ENCODE measurements at regions not wholly inside any gene's neighbourhood (a gene's known extent, or its start where the extent isn't known, plus 50 kb on each side); places are given as distances from the start of the nearest gene placed in this dataset.

GRCh38 chr3:132978464-132978863 lies 59.7 kb upstream of the TMEM108 start:
- TF ChIP-seq CTCF (IDR thresholded peaks at IDR 0.05; ENCODE audit: low read length) = no peak
- TF ChIP-seq EZH2 (IDR thresholded peaks at IDR 0.05; ENCODE audit: borderline replicate concordance, low read length) = no peak
- Histone ChIP-seq H3K79me2 (ENCODE audit: insufficient read depth, low read length) (no peaks in the 10 kb centered on the region), H3K9me3 (ENCODE audit: low read length) (no peaks in the 10 kb centered on the region)

DNA sequence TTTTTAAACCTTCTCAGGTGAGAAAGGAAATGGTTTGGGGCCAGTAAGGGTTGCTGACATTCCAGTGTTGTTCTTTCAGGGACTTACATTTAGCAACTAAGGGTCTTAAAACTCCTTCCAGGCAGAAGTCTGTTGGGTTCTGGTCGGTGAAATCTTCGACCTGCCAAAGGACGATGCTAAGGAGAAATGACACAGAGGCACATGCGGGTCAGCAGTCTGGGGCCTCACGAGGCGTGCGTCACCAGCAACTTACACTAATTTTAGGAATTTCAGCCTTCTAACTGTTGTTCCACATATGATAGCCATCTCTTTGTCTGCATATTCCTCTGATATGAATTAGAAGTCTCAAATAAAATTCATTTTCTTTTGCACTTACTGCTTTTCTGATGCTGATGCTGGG lies 64.1 kb upstream of the TMEM108 start:
- Histone ChIP-seq H3K27me3 (ENCODE audit: insufficient read depth, low read length) (no peaks in the 10 kb centered on the region), H3K27ac (ENCODE audit: low read depth, low read length, poor library complexity, severe bottlenecking) (no peak overlapping the region), H3K9ac (ENCODE audit: low read length) (no peak overlapping the region), H3K9me3 (ENCODE audit: low read length) (no peaks in the 10 kb centered on the region), H4K20me1 (ENCODE audit: insufficient read depth, low read length) (no peaks in the 10 kb centered on the region), H3K9me2 (ENCODE audit: low read depth, low read length) (no peaks in the 10 kb centered on the region), H3K4me2 (ENCODE audit: low read length) (no peak overlapping the region), H3K79me2 (ENCODE audit: insufficient read depth, low read length) (no peaks in the 10 kb centered on the region), H2AFZ (ENCODE audit: low read length) (no peak overlapping the region), H3K4me1 (ENCODE audit: insufficient read depth, low read length, severe bottlenecking) (peaks cover 5% of the 10 kb centered on the region), H3K36me3 (ENCODE audit: insufficient read depth, low read length) (no peaks in the 10 kb centered on the region), H3K4me3 (ENCODE audit: low read depth, low read length, poor library complexity, severe bottlenecking) (no peak overlapping the region), H3F3A (ENCODE audit: insufficient read depth, low read length) (no peaks in the 10 kb centered on the region)
- TF ChIP-seq EZH2 (IDR thresholded peaks at IDR 0.05; ENCODE audit: borderline replicate concordance, low read length) (no peak), CTCF (IDR thresholded peaks at IDR 0.05; ENCODE audit: low read length) (no peak)

More at GRCh38 chr3:132978464-132978863, 59.7 kb upstream of the TMEM108 start:
- H3K9ac ChIP-seq (ENCODE audit: low read length) = no peak overlapping the region
- no peaks in the 10 kb centered on the region for H3K27me3 ChIP-seq (ENCODE audit: insufficient read depth, low read length)
- H4K20me1 ChIP-seq (ENCODE audit: insufficient read depth, low read length) = no peaks in the 10 kb centered on the region
- no peak overlapping the region for H3K27ac ChIP-seq (ENCODE audit: low read depth, low read length, poor library complexity, severe bottlenecking)
- H3K4me1 ChIP-seq (ENCODE audit: insufficient read depth, low read length, severe bottlenecking) = peaks cover 5% of the 10 kb centered on the region
- H3K4me2 ChIP-seq (ENCODE audit: low read length) = no peak overlapping the region
- no peaks in the 10 kb centered on the region for H3K9me2 ChIP-seq (ENCODE audit: low read depth, low read length)
- no peaks in the 10 kb centered on the region for H3F3A ChIP-seq (ENCODE audit: insufficient read depth, low read length)
- H3K36me3 ChIP-seq (ENCODE audit: insufficient read depth, low read length) = no peaks in the 10 kb centered on the region
- H3K4me3 ChIP-seq (ENCODE audit: low read depth, low read length, poor library complexity, severe bottlenecking) = no peak overlapping the region
- H2AFZ ChIP-seq (ENCODE audit: low read length) = no peak overlapping the region

DNA sequence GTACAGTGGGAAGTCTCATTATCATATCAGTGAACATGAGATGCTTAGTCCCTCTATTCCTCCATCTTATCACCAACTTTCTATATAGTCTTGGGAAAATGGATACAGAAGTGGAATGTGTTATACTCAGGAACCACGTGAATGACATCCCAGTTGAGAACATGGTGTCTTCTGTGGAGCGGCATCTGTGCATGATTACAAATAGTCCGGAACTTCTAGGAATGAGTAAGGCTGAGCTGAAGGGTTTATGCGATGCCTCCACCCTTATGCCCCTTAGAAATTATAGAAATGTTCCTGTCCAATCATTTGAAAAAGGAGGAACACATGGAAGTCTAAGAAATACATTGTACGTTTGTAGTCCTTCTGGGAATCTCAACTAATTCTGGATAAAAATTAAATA lies 64.8 kb upstream of the TMEM108 start:
- Histone ChIP-seq H2AFZ (ENCODE audit: low read length) (no peak overlapping the region), H3K4me2 (ENCODE audit: low read length) (no peak overlapping the region)
- TF ChIP-seq CTCF (IDR thresholded peaks at IDR 0.05; ENCODE audit: low read length) = no peak
- no peak for TF ChIP-seq EZH2 (IDR thresholded peaks at IDR 0.05; ENCODE audit: borderline replicate concordance, low read length)

More for the DNA sequence above, 64.8 kb upstream of the TMEM108 start:
- H3K9me3 ChIP-seq (ENCODE audit: low read length) = no peaks in the 10 kb centered on the region
- H3K9me2 ChIP-seq (ENCODE audit: low read depth, low read length) = no peaks in the 10 kb centered on the region
- no peaks in the 10 kb centered on the region for H4K20me1 ChIP-seq (ENCODE audit: insufficient read depth, low read length)
- H3F3A ChIP-seq (ENCODE audit: insufficient read depth, low read length) = no peaks in the 10 kb centered on the region
- H3K9ac ChIP-seq (ENCODE audit: low read length) = no peak overlapping the region
- H3K36me3 ChIP-seq (ENCODE audit: insufficient read depth, low read length) = no peaks in the 10 kb centered on the region
- H3K27me3 ChIP-seq (ENCODE audit: insufficient read depth, low read length) = no peaks in the 10 kb centered on the region
- no peaks in the 10 kb centered on the region for H3K79me2 ChIP-seq (ENCODE audit: insufficient read depth, low read length)
- H3K4me3 ChIP-seq (ENCODE audit: low read depth, low read length, poor library complexity, severe bottlenecking) = no peak overlapping the region
- no peak overlapping the region for H3K27ac ChIP-seq (ENCODE audit: low read depth, low read length, poor library complexity, severe bottlenecking)
- peaks cover 3% of the 10 kb centered on the region for H3K4me1 ChIP-seq (ENCODE audit: insufficient read depth, low read length, severe bottlenecking)
